NCI-H146 (cell line): ENCODE measurements at regions not wholly inside any gene's neighbourhood (a gene's known extent, or its start where the extent isn't known, plus 50 kb on each side); places are given as distances from the start of the nearest gene placed in this dataset.

Experiments
- DNase-seq: peaks from one replicate; lab custom pipeline; 2025; lab: John Stamatoyannopoulos, UW

- DNase-seq = no peak
These were observed 414.6 kb upstream of the PSMD7 start for GRCh38 chr16:73882033-73882432.

- no peak for DNase-seq
These were observed 417.0 kb upstream of the PSMD7 start for GRCh38 chr16:73879621-73880020.

- no peak for DNase-seq
These were observed 418.0 kb upstream of the PSMD7 start for GRCh38 chr16:73878611-73879010.

DNA sequence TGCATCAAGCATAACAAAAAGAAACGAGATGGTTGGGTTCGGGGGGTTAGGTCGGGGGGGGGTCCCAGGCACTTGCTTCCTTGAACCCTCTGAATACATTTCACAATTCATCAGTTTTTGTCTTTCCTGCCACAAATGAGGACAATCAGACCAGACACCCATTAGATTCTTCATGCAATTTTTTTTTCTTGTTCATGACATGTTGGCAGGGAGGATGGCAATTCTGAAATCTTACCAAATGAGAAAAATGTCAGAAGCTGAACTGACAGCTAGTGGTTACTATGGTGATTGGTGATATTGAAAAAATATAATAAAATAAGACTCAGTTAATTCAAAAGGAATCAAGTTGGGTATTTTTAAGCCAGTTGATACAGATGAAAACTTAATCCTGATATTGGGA is 419.5 kb upstream of the PSMD7 start:
- DNase-seq = no peak

DNA sequence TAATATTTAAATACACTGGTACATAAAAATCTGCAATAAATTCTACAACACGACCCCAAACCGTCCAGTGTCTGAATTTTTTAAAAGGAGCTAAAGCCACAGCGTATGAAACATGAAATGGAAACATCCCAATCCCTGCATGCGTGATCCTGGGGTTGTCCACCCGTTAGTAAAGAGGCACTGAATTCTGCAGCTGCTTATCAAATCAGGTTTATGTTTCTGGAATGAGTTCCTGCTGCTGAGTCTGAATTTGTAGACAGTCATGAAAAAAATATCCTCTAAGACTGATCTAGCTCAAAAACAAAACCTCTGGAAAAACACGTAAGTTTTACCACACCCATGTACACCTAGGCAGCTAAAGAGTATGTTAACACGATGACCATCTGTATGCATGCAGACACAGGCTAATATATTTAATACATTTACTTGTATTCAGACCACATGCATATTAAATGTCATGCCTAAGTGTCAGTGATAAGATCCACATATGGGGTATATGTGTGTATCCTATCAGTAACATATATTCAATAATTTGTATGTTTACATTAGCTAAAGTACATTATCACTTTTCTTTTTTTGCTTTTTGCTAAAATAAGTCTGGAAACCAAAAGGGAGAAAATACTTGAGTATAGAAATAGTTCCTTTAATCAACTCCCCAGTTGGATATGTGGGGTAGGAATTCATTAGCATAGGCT is 420.5 kb upstream of the PSMD7 start:
- no peak for DNase-seq

GRCh38 chr16:73874324-73874723 is 422.3 kb upstream of the PSMD7 start:
- no peak for DNase-seq

DNA sequence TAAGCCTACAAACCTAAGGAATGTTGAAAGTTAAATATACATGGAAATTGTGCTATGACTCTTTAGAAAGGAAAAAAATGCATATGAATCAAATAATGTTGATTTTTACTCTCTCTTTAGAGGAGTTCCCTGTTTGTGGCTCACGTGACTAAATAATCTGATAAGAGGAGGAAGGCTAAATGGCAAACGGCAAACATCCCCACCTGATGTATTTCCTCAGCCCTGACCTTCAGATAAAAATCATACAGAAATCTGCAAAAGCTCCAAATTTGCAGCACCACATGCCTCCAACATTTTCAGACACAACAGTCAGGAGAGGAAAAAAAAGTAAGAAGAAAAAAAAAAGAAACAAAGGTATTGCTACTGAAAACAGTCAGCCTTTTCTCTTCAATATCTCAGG is 423.0 kb upstream of the PSMD7 start:
- no peak for DNase-seq

DNA sequence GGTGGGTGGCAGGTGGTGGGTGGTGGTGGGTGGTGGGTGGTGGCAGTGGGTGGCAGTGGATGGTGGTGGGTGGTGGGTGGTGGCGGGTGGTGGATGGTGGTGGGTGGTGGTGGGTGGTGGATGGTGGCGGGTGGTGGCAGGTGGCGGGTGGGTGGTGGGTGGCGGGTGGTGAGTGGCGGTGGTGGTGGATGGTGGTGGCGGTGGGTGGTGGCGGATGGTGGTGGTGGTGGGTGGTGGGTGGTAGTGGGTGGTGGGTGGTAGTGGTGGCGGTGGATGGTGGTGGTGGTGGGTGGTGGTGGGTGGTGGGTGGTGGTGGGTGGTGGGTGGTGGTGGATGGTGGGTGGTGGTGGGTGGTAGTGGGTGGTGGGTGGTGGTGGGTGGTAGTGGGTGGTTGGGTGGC is 423.8 kb upstream of the PSMD7 start:
- DNase-seq = no peak

GRCh38 chr16:73871088-73871733 is 425.4 kb upstream of the PSMD7 start:
- DNase-seq = no peak

- DNase-seq = no peak
These were observed 427.5 kb upstream of the PSMD7 start for GRCh38 chr16:73869126-73869525.

- DNase-seq = no peak
These were observed 431.7 kb upstream of the PSMD7 start for GRCh38 chr16:73864868-73865267.

GRCh38 chr16:73858326-73858725 is 438.3 kb upstream of the PSMD7 start:
- DNase-seq = no peak

- no peak for DNase-seq
These were observed 442.6 kb upstream of the PSMD7 start for GRCh38 chr16:73853968-73854367.

DNA sequence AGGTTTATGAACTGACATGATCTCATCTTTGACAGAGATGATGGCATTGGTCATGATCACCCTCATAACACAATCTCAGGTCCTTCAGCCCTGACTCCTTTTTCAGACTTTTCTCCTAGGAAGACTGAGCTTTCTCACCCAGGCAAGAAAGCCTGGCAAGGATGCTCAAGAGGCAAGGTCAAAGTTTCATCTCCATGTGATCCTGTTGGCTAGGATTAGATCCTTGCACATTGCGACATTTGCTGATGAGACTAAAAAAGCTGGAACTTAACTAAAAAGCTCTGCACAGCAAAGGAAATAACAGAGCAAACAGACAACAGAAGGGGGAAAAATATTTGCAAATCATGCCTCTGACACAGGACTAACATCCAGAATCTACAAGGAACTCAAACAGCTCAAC is 444.1 kb upstream of the PSMD7 start:
- DNase-seq = no peak

- no peak for DNase-seq
These were observed 447.6 kb upstream of the PSMD7 start for GRCh38 chr16:73848993-73849392.

DNA sequence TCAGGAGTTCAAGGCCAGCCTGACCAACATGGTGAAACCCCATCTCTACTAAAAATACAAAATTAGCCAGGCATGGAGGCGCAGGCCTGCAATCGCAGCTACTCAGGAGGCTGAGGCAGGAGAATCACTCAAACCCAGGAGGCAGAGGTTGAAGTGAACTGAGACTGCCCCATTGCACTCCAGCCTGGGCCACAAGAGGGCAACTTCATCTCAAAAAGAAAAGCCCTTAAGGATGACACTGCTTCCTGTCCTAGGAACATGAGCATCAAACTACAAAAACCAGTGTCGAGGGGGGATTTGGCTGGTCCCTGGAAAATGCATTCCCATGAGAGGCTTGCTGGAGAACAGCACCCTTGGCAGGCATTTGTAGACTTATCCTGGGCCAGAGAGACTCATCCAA is 449.5 kb upstream of the PSMD7 start:
- DNase-seq = no peak

DNA sequence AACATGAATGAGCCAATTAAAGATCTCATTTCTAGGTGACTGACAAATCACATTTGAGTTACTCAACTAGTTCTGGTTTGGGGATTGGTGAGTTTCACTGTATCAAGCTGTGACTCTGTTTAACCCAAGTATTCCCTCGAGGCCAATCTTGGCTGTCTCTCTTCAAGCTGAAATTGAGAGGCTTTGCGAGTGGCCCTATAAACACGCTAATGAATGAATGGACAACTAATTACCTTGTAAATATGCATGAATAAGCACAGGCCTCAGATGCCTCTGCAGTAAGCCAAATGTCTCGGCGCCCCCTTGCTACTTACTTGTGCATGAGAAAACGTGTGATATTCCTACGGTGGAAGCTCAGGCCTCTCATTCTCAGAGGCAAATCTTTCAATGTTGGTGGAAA is 450.3 kb upstream of the PSMD7 start:
- DNase-seq = no peak

DNA sequence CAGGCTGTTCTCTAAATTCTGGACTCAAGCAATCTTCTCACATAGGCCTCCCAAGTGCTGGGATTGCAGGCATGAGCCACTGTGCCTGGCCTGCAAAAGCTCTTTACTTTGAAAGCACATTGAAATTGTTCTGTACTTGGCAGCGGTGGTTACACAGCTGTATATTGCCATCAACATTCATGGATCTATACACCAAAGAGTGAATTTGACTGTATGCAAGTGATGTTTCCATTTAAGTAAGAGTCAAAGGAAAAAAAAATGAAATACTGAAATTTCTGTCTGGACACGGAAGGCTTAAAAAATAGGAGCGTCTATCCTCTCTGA is 450.6 kb upstream of the PSMD7 start:
- no peak for DNase-seq

DNA sequence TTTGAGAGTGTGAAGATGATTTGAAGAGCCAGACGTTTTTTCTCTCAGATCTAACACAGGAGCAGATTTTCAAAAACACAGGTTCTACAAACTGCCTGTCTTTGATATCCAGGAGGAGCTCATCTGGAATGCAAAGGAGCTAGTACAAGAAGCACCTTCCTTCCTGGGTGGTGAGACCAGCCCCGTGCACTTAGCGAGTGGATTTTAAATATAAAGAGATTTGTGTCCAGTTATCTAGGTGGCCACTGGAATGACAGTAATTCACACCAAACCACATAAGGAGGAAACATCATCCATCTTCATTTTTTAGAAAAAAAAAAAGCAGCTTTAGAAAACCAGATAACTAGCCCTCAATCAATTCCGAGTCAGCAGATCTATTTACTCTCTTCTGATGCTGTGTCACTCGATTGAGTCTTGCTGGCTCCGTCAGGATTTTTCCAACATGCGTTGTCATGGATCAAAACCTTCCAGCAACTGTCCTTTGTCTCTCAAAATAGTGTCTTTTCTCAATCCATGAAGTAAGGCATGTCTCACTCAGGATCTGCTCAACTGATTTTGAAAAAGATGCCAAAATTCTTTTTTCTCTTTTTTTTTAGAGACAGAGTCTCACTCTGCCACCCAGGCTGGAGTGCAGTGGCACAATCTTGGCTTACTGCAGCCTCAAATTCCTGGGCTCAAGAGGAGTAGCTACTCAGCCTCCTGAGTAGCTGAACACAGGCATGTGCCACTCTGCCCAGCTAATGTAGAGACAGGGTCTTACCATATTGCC is 451.2 kb upstream of the PSMD7 start:
- no peak for DNase-seq

GRCh38 chr16:73840728-73841127 is 455.9 kb upstream of the PSMD7 start:
- no peak for DNase-seq

GRCh38 chr16:73831220-73831619 is 465.4 kb upstream of the PSMD7 start:
- no peak for DNase-seq

GRCh38 chr16:73823205-73823849 is 473.3 kb upstream of the PSMD7 start:
- no peak for DNase-seq
